ENCODE measurements at regions not wholly inside any gene's neighbourhood (a gene's known extent, or its start where the extent isn't known, plus 50 kb on each side); places are given as distances from the start of the nearest gene placed in this dataset.
A peak's percentile ranks its signal among the peaks of the same experiment; 100 is the strongest.

- no peak for DNase-seq (ENCODE audit: low spot score)
Observed at GRCh38 chr5:120236360-120236759, 227.7 kb upstream of the PRR16 start.

GRCh38 chr5:120239086-120239485 lies 225.0 kb upstream of the PRR16 start:
- DNase-seq (ENCODE audit: low spot score) = no peak

GRCh38 chr5:120240706-120241105 lies 223.4 kb upstream of the PRR16 start:
- no peak for DNase-seq (ENCODE audit: low spot score)

- no peak for DNase-seq (ENCODE audit: low spot score)
Observed at GRCh38 chr5:120241400-120241799, 222.7 kb upstream of the PRR16 start.

GRCh38 chr5:120251898-120252297 lies 212.2 kb upstream of the PRR16 start:
- DNase-seq (ENCODE audit: low spot score) = no peak

- peak; percentile 9 for DNase-seq (ENCODE audit: low spot score)
Observed at GRCh38 chr5:120252839-120253238, 211.3 kb upstream of the PRR16 start.

GRCh38 chr5:120254385-120254784 lies 209.7 kb upstream of the PRR16 start:
- DNase-seq (ENCODE audit: low spot score) = no peak

- no peak for DNase-seq (ENCODE audit: low spot score)
Observed at GRCh38 chr5:120255214-120255613, 208.9 kb upstream of the PRR16 start.

GRCh38 chr5:120256376-120256775 lies 207.7 kb upstream of the PRR16 start:
- no peak for DNase-seq (ENCODE audit: low spot score)

GRCh38 chr5:120257358-120257971 lies 206.6 kb upstream of the PRR16 start:
- DNase-seq (ENCODE audit: low spot score) = no peak

GRCh38 chr5:120258123-120258522 lies 206.0 kb upstream of the PRR16 start:
- DNase-seq (ENCODE audit: low spot score) = no peak

GRCh38 chr5:120260651-120261050 lies 203.4 kb upstream of the PRR16 start:
- no peak for DNase-seq (ENCODE audit: low spot score)

- DNase-seq (ENCODE audit: low spot score) = no peak
Observed at GRCh38 chr5:120270498-120270897, 193.6 kb upstream of the PRR16 start.

GRCh38 chr5:120293796-120294195 lies 170.3 kb upstream of the PRR16 start:
- no peak for DNase-seq (ENCODE audit: low spot score)

GRCh38 chr5:120297616-120298015 lies 166.5 kb upstream of the PRR16 start:
- no peak for DNase-seq (ENCODE audit: low spot score)

GRCh38 chr5:120298981-120299380 lies 165.1 kb upstream of the PRR16 start:
- no peak for DNase-seq (ENCODE audit: low spot score)

- DNase-seq (ENCODE audit: low spot score) = no peak
Observed at GRCh38 chr5:120304663-120305062, 159.4 kb upstream of the PRR16 start.

- no peak for DNase-seq (ENCODE audit: low spot score)
Observed at GRCh38 chr5:120306303-120306702, 157.8 kb upstream of the PRR16 start.

GRCh38 chr5:120314191-120314590 lies 149.9 kb upstream of the PRR16 start:
- DNase-seq (ENCODE audit: low spot score) = no peak

GRCh38 chr5:120320626-120321025 lies 143.5 kb upstream of the PRR16 start:
- DNase-seq (ENCODE audit: low spot score) = no peak

GRCh38 chr5:120326651-120327050 lies 137.4 kb upstream of the PRR16 start:
- DNase-seq (ENCODE audit: low spot score) = no peak

- DNase-seq (ENCODE audit: low spot score) = no peak
Observed at GRCh38 chr5:120327180-120327579, 136.9 kb upstream of the PRR16 start.

GRCh38 chr5:120329095-120329494 lies 135.0 kb upstream of the PRR16 start:
- DNase-seq (ENCODE audit: low spot score) = no peak

- DNase-seq (ENCODE audit: low spot score) = no peak
Observed at GRCh38 chr5:120330558-120330957, 133.5 kb upstream of the PRR16 start.

- no peak for DNase-seq (ENCODE audit: low spot score)
Observed at GRCh38 chr5:120344181-120344580, 119.9 kb upstream of the PRR16 start.
